ENCODE measurements at regions not wholly inside any gene's neighbourhood (a gene's known extent, or its start where the extent isn't known, plus 50 kb on each side); places are given as distances from the start of the nearest gene placed in this dataset.

- no peak for DNase-seq
These were observed 78.0 kb upstream of the DRD2 start for GRCh38 chr11:113553235-113553634.

DNA sequence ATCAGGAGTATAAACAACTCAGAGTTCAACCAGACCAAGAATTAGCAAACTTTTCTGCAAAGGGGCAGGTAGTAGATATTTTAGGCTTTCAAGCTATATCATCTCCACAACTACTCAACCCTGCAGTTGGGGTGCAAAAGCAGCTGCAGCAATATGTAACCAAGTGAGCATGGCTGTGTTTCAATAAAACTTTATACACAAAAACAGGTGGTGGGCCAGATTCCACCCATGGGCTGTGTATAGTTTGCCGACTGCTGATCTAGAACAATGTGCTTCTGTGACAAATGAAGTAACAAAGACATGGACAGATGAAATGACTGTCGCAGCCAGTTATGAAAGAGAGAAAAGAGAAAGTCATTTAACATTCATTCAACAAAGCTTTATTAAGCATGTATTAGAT lies 77.1 kb upstream of the DRD2 start:
- DNase-seq: no peak

DNA sequence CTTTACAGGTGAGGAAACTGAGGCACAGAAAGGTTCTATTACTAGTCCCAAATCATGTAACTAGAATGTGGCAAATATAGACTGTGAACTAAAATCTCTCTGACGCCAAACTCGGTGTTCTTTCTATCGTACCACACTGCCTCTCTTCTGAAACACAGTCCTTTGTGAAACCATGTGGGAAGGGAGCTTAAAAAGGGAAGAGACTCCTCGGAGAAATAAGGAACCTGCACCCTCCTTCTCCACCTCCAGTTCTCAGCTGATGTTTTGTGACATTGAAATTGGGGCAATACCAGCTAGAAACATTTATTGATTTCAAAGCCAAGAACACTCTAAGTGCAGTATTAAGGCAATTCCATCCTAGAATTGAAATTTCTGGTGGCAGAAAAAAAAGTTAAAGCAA lies 76.4 kb upstream of the DRD2 start:
- peak; percentile 89 for DNase-seq

DNA sequence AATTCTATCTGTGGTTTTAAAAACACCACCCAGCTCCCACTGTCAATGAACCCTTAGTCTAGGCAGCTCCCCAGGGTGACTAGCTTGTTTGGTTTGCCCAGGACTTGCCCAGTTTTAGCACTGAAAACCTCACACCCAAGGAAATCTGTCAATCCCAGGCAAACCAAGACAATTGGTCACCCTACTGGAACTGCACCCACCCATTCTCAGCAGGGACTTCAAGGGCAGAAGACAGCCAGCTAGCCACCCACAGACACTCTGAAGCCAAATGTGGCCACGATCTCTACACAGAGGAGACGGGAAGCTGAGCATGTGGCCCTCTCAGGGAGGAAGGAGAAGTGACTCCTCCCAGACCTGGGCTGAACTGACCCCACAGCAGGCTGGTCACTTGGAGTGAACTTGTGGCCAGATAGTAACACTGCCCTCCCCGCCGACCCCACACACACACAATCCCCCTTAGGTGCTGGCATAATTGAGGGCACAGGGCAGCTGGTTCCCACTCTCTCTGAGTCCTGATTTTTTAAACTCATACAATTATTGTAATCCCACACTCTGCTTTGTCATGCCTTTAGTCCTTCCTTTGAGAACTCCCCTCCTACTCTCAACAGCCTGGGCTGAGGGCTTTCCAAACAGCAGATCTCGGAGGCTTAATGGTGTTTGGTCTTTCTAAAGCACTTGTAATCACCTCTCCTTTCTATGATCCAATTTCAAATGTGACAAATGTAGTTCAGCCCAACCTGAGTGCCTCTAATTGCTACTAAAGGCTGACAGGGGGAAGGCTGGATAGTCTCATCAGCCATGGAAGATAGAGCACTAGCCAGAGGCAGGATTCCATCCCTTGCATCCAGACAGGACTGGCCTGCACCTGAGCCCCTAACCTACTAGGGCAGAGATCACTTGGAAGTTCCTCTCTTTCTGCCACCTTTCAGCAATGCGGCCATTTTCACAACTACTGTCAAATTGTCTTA lies 74.7 kb upstream of the DRD2 start:
- DNase-seq: peak; percentile 80

DNA sequence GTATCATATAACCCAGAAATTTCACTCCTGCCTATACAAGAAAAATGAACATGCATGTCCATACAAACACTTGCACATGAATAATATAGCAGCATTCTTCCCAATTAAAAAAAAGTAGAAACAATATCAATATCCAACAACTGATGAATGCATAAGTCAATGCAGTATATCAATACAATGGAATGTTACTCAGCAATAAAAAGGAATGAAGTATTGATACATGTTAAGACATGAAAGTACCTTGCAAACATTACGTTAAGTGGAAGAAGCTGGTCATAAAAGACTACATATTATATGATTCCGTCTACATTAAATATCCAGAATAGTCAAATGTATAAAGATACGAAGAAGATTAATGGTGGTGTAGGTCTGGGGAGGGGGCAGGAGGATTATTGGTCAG lies 73.9 kb upstream of the DRD2 start:
- no peak for DNase-seq

GRCh38 chr11:113547739-113548138 lies 72.5 kb upstream of the DRD2 start:
- no peak for DNase-seq

- no peak for DNase-seq
These were observed 71.7 kb upstream of the DRD2 start for GRCh38 chr11:113546757-113547507.

DNA sequence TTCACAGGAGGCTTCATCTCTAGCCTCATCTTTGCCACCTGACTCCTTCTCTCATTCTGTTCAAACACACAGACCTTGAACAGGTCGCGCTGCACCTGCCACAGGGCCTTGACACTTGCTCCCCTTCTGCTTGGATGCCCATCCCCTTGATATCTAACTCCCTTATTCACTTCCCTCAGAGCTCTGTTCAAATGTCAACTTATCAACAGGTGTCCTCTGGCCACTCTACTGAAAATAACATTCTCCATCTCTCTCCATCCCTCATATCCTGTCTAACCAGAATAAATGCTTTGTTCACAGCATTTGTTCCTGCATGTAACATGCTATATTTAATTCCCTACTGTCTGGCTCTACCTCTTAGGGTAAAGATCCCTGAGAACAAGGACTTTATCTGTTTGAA lies 67.2 kb upstream of the DRD2 start:
- no peak for DNase-seq

GRCh38 chr11:113540416-113541330 lies 65.5 kb upstream of the DRD2 start:
- DNase-seq: no peak

DNA sequence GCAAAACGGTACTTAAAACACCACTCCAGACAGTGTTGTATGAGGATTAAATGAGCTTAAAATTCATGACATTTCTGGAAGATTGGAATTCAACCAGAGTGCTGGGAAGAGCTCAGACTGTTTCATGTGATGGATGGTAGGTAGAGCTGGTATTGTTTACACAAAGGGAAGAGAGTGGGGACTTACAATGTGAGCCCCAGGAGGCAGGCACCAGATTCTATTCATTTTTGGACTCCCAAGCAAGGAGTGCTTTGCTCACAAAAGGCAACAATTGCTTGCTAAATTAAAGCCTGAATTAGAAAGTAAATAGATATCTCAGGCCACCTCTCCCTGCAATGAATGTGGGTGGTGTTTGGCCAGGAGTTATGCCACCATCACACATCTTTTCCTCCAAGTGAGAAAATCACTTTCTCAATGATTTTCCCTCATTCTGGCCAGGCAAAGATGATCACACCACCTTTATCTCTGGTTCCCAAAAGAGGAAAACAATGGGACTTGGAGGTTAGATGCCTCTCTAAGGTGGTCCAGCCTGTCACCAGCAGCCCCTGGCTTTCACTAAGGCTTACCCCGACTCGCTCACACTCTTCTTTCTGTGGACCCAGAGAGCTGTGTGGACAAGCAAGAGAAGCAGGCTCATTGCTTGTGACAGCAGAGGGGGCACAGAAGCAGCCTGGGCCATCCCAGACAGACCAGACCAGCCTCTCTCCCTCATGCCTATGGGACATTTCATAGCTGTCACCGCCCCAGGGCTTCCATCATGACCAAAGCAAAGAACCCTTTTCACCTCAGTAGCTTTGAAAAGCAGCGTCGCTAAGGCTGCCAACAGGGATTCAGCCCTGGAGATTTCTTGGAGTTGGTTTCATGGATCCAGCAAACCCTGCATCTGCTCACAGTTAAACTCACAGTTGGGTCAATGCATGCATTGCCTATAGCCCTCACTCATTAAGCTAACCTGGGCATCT lies 63.5 kb upstream of the DRD2 start:
- DNase-seq: no peak

GRCh38 chr11:113534625-113535024 lies 59.4 kb upstream of the DRD2 start:
- no peak for DNase-seq

GRCh38 chr11:113533425-113533698 lies 58.2 kb upstream of the DRD2 start:
- DNase-seq: no peak

GRCh38 chr11:113532697-113533424 lies 57.7 kb upstream of the DRD2 start:
- peak; percentile 68 for DNase-seq

DNA sequence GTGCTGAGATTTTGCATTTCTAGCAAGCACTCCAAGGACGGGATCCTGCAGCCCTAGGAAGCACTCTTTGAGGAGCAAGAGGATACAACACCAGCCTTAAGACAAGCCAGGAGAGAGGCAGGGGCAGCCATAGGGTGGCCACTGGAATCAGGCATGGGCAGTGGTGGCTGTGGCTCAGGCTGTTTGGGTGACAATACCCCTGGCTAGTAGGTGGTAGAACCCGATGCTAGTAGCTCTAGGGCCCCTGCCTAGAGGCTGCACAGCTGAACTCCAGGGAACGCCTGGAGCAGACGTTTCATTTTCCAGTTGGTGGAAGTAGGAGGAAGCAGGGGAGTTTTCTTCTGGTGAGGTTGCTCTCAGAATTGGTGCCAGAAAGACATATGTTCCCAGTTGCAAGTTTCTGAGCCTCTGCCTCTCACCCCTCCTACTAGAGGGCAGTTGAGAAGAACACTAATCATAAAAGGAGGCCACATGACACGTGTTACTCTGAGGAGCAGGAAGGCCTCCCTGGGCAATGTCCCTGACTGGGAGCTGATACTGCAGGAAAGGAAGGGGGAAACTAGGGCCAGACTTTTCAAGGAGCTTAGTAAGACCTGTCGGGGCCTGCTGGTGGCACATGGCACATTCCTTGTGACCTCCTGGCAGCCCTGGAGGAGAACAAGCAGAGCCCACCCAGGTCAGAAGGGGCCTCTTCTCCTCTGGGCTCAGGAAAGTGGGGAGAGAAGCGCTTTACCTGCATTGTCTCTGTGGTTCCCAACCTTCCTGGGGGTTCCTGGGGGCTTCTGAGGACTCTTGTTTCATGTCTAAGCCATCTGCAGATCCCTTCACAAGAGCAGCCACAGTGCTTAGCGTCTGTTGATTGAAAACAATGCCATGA lies 56.6 kb upstream of the DRD2 start:
- no peak for DNase-seq

GRCh38 chr11:113531083-113531482 lies 55.9 kb upstream of the DRD2 start:
- no peak for DNase-seq

DNA sequence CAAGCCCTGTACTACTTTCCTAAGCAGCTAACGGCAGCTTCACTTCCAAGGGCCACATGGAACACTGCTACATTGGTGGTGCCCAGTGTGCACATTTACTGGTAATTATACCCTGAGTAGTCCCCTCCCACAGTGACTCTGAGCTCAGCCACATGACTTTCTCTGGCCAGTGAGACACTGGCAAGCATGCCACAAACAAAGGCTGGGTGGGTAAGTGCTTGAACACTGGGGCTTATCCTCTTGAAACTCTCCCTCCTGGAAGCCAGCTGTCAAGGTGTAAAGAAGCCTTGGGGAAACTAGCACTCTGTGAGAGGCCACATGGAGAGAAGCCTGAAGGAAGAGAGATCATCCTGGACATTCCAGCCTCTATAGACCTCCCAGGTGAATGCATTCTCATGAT lies 54.4 kb upstream of the DRD2 start:
- no peak for DNase-seq

GRCh38 chr11:113528982-113529381 lies 53.8 kb upstream of the DRD2 start:
- no peak for DNase-seq

GRCh38 chr11:113526521-113526920 lies 51.3 kb upstream of the DRD2 start:
- no peak for DNase-seq

Measured in inflammatory macrophage treated with lipopolysaccharide for 4 hours (primary cell).